Testis (tissue), 2 donors: ENCODE measurements at regions not wholly inside any gene's neighbourhood (a gene's known extent, or its start where the extent isn't known, plus 50 kb on each side); places are given as distances from the start of the nearest gene placed in this dataset.

Experiments used
- CTCF ChIP-seq, 3 experiments: fragments of 450-650 bp in 2 of 3; fragments of 200-600 bp in 1 of 3; sonication (generic) in 1 of 3; IDR thresholded peaks; one replicate each; pipeline ENCODE4 v1.5.1; 2016 to 2019; ENCODE audit warnings: antibody characterized with exemption in 3 of 3, mild to moderate bottlenecking in 2 of 3, moderate library complexity in 1 of 3
- POLR2A ChIP-seq: fragments of 450-650 bp; IDR thresholded peaks from one replicate; pipeline ENCODE4 v1.6.1; 2017; ENCODE audit warnings: antibody characterized with exemption, mild to moderate bottlenecking, moderate library complexity

- no peak for TF ChIP-seq CTCF (IDR thresholded peaks at IDR 0.05)
- TF ChIP-seq POLR2A, result no peak
Measured at GRCh38 chr20:62585461-62585970, 56.8 kb upstream of the SLCO4A1 start.
